ENCODE measurements at regions not wholly inside any gene's neighbourhood (a gene's known extent, or its start where the extent isn't known, plus 50 kb on each side); places are given as distances from the start of the nearest gene placed in this dataset.

- no peak for TF ChIP-seq GATA3 (IDR thresholded peaks at IDR 0.05; ENCODE audit: low read depth, low read length)
- TF ChIP-seq GATA2 (IDR thresholded peaks at IDR 0.05; ENCODE audit: low read depth, low read length), result no peak
These were observed 620.0 kb upstream of the CCNG1 start for GRCh38 chr5:162817364-162817763.

All from SH-SY5Y (cell line).